Duodenal mucosa (tissue), 2 donors: ENCODE measurements at regions not wholly inside any gene's neighbourhood (a gene's known extent, or its start where the extent isn't known, plus 50 kb on each side); places are given as distances from the start of the nearest gene placed in this dataset.
"Not testable (repeated sequence)": the region's sequence is repeated elsewhere in the genome, so short reads cannot be mapped to it uniquely, and the experiment has no call there.

Experiments used
- H3K27ac ChIP-seq: one replicate; pipeline ENCODE4 v1.7.0; 2013; ENCODE audit warnings: low read depth, low read length
- H3K27me3 ChIP-seq, 2 donors: one replicate each; pipeline ENCODE4 v1.7.0; 2013; ENCODE audit warnings: low read length in 2 of 2, control low read depth in 1 of 2; ENCODE audit not compliant: insufficient read depth in 2 of 2, control insufficient read depth in 1 of 2
- H3K36me3 ChIP-seq, 2 donors: one replicate each; pipeline ENCODE4 v1.7.0; 2013; ENCODE audit warnings: low read length in 2 of 2, control low read depth in 1 of 2; ENCODE audit not compliant: insufficient read depth in 2 of 2, control insufficient read depth in 1 of 2
- H3K4me1 ChIP-seq, 2 donors: one replicate each; pipeline ENCODE4 v1.7.0; 2013; ENCODE audit warnings: low read length in 2 of 2, control low read depth in 1 of 2; ENCODE audit not compliant: insufficient read depth in 2 of 2, control insufficient read depth in 1 of 2
- H3K4me3 ChIP-seq, 2 donors: one replicate each; pipeline ENCODE4 v1.7.0; 2013; ENCODE audit warnings: low read length in 2 of 2, low read depth in 1 of 2
- H3K9ac ChIP-seq, 2 donors: one replicate each; pipeline ENCODE4 v1.7.0; 2013; ENCODE audit warnings: low read length in 2 of 2, low read depth in 1 of 2
- H3K9me3 ChIP-seq, 2 donors: one replicate each; pipeline ENCODE4 v1.7.0; 2013; ENCODE audit warnings: low read length in 2 of 2, control low read depth in 1 of 2; ENCODE audit not compliant: control insufficient read depth in 1 of 2

- Histone ChIP-seq H3K9me3 (no peaks in the 10 kb centered on the region), H3K27me3 (no peaks in the 10 kb centered on the region), H3K27ac (no peak overlapping the region), H3K4me1 (peaks cover 15 to 28% of the 10 kb centered on the region in 2 donors), H3K9ac (no peak overlapping the region), H3K36me3 (no peaks in the 10 kb centered on the region), H3K4me3 (peak overlapping the region in 1 of 2 donors; percentile 19)
Observed at GRCh38 chr3:182637350-182638110, 155.8 kb upstream of the ATP11B start.

DNA sequence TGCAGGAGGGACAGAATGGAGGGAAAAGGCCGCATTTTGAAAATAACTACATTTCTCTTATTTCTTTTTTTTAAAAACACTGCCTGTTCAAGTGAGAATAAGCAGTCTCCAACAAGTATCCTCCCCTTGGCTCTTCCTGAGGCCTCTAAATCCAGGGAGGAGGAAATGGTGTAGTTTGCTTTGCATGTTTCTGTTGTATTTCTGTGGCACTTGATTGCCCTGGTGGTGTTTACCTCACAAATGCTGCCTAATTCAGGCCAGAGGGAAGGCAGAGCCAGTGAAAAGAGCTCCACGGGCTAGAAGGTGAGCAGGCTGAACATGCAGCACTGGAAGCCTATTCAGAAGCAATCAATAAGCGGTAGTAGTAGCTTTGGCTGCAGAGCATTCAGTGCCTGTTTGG is 149.3 kb upstream of the ATP11B start:
- Histone ChIP-seq H3K27me3 (no peaks in the 10 kb centered on the region), H3K27ac (no peak overlapping the region), H3K36me3 (no peaks in the 10 kb centered on the region), H3K4me1 (peaks cover 6 to 11% of the 10 kb centered on the region in 2 donors), H3K9ac (no peak overlapping the region), H3K4me3 (no peak overlapping the region), H3K9me3 (no peaks in the 10 kb centered on the region)

- no peaks in the 10 kb centered on the region for H3K36me3 ChIP-seq
Observed at GRCh38 chr3:182644790-182645433, 148.4 kb upstream of the ATP11B start.

DNA sequence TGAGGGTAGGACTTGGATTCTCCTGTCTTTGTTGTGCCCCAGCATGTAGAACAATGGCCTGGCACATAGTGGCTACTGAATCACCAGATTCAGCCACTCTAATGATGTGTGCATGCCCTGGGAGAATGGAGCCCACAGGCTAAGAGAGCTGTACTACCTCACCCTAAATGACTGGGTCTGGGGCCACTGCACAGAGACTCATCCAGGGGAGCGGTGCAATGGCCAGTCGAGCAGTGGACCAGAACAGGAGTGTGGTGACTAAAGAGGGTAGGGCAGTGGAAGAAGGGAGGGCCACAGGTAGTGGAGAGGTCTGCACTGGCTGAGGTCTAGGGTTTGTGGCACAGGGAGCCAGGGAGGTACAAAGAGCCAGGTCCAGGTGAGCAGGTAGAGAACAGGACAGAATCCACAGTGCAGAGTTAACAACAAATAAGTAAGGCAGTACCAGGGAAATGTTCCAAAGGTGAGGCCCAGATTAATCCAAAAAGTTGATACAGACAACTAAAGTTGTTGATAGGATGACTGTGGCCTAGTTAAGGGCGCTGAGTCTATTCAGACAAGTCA is 142.7 kb upstream of the ATP11B start:
- no peaks in the 10 kb centered on the region for H3K27me3 ChIP-seq
- no peak overlapping the region for H3K9ac ChIP-seq
- H3K36me3 ChIP-seq, result no peaks in the 10 kb centered on the region
- H3K4me1 ChIP-seq, result no peaks in the 10 kb centered on the region
- no peak overlapping the region for H3K4me3 ChIP-seq
- H3K9me3 ChIP-seq, result no peaks in the 10 kb centered on the region
- no peak overlapping the region for H3K27ac ChIP-seq

More at GRCh38 chr3:182644790-182645433, 148.4 kb upstream of the ATP11B start:
- no peaks in the 10 kb centered on the region for H3K27me3 ChIP-seq
- H3K9me3 ChIP-seq, result no peaks in the 10 kb centered on the region
- no peak overlapping the region for H3K27ac ChIP-seq
- H3K9ac ChIP-seq, result no peak overlapping the region
- no peak overlapping the region for H3K4me3 ChIP-seq
- H3K4me1 ChIP-seq, result peaks cover 6 to 11% of the 10 kb centered on the region in 2 donors

- Histone ChIP-seq H3K4me3 (no peak overlapping the region), H3K27ac (no peak overlapping the region), H3K9me3 (no peaks in the 10 kb centered on the region), H3K27me3 (no peaks in the 10 kb centered on the region), H3K9ac (no peak overlapping the region), H3K4me1 (no peaks in the 10 kb centered on the region), H3K36me3 (no peaks in the 10 kb centered on the region)
Observed at GRCh38 chr3:182651461-182651860, 141.8 kb upstream of the ATP11B start.

GRCh38 chr3:182653065-182653464 is 140.2 kb upstream of the ATP11B start:
- not testable (repeated sequence) for H3K9me3 ChIP-seq, H3K36me3 ChIP-seq, H3K9ac ChIP-seq, H3K4me3 ChIP-seq, H3K4me1 ChIP-seq, H3K27ac ChIP-seq, H3K27me3 ChIP-seq

- H3K4me3 ChIP-seq, result no peak overlapping the region
- H3K4me1 ChIP-seq, result no peaks in the 10 kb centered on the region
Observed at GRCh38 chr3:182668541-182668940, 124.8 kb upstream of the ATP11B start.

GRCh38 chr3:182668974-182669373 is 124.3 kb upstream of the ATP11B start:
- H3K9me3 ChIP-seq, result no peaks in the 10 kb centered on the region
- no peak overlapping the region for H3K4me3 ChIP-seq
- H3K27ac ChIP-seq, result no peak overlapping the region
- H3K36me3 ChIP-seq, result no peaks in the 10 kb centered on the region
- no peak overlapping the region for H3K9ac ChIP-seq
- peaks cover 4 to 15% of the 10 kb centered on the region in 2 donors for H3K27me3 ChIP-seq
- H3K4me1 ChIP-seq, result no peaks in the 10 kb centered on the region

More at GRCh38 chr3:182668541-182668940, 124.8 kb upstream of the ATP11B start:
- Histone ChIP-seq H3K36me3 (no peaks in the 10 kb centered on the region), H3K9ac (no peak overlapping the region), H3K9me3 (no peaks in the 10 kb centered on the region), H3K27ac (no peak overlapping the region), H3K27me3 (peaks cover 4 to 15% of the 10 kb centered on the region in 2 donors)

DNA sequence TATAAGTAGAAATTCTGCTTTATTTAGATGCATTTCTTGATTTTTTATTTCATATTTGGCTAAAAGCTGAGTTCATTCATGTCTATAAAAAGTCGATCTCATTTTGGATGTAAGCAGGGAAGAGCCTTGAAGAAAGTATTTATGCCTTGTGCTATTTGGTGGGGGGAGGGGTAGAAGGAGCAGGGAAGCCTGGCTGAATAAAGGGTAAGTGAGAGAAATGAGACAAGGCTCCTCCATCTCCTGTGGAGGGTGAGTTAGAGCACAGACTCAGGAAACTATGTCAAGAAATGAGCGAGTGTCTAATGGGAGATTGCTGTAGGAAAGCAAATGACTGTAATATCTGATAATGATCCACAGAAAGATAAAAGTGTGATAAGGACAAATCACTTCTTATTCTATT is 121.8 kb upstream of the ATP11B start:
- Histone ChIP-seq H3K9me3 (no peaks in the 10 kb centered on the region), H3K4me3 (no peak overlapping the region), H3K36me3 (no peaks in the 10 kb centered on the region), H3K27me3 (peaks cover 13 to 24% of the 10 kb centered on the region in 2 donors), H3K9ac (no peak overlapping the region), H3K27ac (no peak overlapping the region), H3K4me1 (no peaks in the 10 kb centered on the region)

DNA sequence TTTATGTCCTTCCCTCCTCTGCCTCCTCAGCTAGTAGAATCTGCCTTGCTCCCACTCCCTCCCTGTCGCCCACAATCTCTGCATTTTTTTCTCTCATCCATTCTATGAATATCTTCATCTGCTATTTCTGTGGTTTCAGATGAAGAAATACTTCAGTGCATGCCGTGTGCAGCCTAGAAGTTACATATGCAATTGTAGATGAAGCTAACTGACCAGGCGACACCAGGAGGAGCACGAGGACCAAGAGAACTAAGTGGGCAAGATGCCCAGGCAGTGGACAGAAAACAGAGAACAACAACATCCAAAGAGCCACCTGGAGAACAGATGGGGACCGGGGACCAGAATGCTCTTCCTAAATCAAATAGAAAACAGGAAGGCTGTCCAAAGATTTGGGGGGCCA is 121.4 kb upstream of the ATP11B start:
- peaks cover 13 to 24% of the 10 kb centered on the region in 2 donors for H3K27me3 ChIP-seq
- H3K27ac ChIP-seq, result no peak overlapping the region
- no peaks in the 10 kb centered on the region for H3K4me1 ChIP-seq
- no peaks in the 10 kb centered on the region for H3K9me3 ChIP-seq
- H3K9ac ChIP-seq, result no peak overlapping the region
- no peak overlapping the region for H3K4me3 ChIP-seq
- no peaks in the 10 kb centered on the region for H3K36me3 ChIP-seq
